GM21786 (cell line): ENCODE measurements at regions not wholly inside any gene's neighbourhood (a gene's known extent, or its start where the extent isn't known, plus 50 kb on each side); places are given as distances from the start of the nearest gene placed in this dataset.
"Not testable (repeated sequence)": the region's sequence is repeated elsewhere in the genome, so short reads cannot be mapped to it uniquely, and the experiment has no call there.

ENCODE experiments used
- ATAC-seq: cut with Tn5 transposase; IDR thresholded peaks from one replicate; pipeline ENCODE4 v1.9.1; 2021; ENCODE audit not compliant: unreplicated experiment

GRCh38 chr4:15333692-15334633, 93.9 kb upstream of the C1QTNF7 start:
- no peak for ATAC-seq

- ATAC-seq, result no peak
Observed at GRCh38 chr4:15336410-15337167, 91.2 kb upstream of the C1QTNF7 start.

- ATAC-seq, result not testable (repeated sequence)
Observed at GRCh38 chr4:15337168-15337657, 90.6 kb upstream of the C1QTNF7 start.

GRCh38 chr4:15339737-15340136, 88.1 kb upstream of the C1QTNF7 start:
- ATAC-seq, result no peak

GRCh38 chr4:15340332-15340731, 87.5 kb upstream of the C1QTNF7 start:
- ATAC-seq, result no peak

- ATAC-seq, result no peak
Observed at GRCh38 chr4:15340902-15341732, 86.7 kb upstream of the C1QTNF7 start.

GRCh38 chr4:15341733-15342300, 86.0 kb upstream of the C1QTNF7 start:
- no peak for ATAC-seq

- no peak for ATAC-seq
Observed at GRCh38 chr4:15343000-15343399, 84.8 kb upstream of the C1QTNF7 start.

GRCh38 chr4:15343581-15343980, 84.3 kb upstream of the C1QTNF7 start:
- no peak for ATAC-seq

- no peak for ATAC-seq
Observed at GRCh38 chr4:15344041-15344440, 83.8 kb upstream of the C1QTNF7 start.

GRCh38 chr4:15345134-15345533, 82.7 kb upstream of the C1QTNF7 start:
- no peak for ATAC-seq

- ATAC-seq, result no peak
Observed at GRCh38 chr4:15348236-15348635, 79.6 kb upstream of the C1QTNF7 start.

GRCh38 chr4:15348695-15349094, 79.1 kb upstream of the C1QTNF7 start:
- no peak for ATAC-seq

- peak; percentile 45 for ATAC-seq
Observed at GRCh38 chr4:15349531-15349935, 78.3 kb upstream of the C1QTNF7 start.

- ATAC-seq, result no peak
Observed at GRCh38 chr4:15349965-15350364, 77.9 kb upstream of the C1QTNF7 start.

- no peak for ATAC-seq
Observed at GRCh38 chr4:15352524-15352923, 75.3 kb upstream of the C1QTNF7 start.

GRCh38 chr4:15353207-15353606, 74.6 kb upstream of the C1QTNF7 start:
- ATAC-seq, result no peak

- ATAC-seq, result no peak
Observed at GRCh38 chr4:15354371-15355297, 73.2 kb upstream of the C1QTNF7 start.

- ATAC-seq, result no peak
Observed at GRCh38 chr4:15361529-15361928, 66.3 kb upstream of the C1QTNF7 start.

- no peak for ATAC-seq
Observed at GRCh38 chr4:15362541-15362940, 65.3 kb upstream of the C1QTNF7 start.
